Prostate gland (tissue), 2 donors: ENCODE measurements at regions not wholly inside any gene's neighbourhood (a gene's known extent, or its start where the extent isn't known, plus 50 kb on each side); places are given as distances from the start of the nearest gene placed in this dataset.

Experiments used
- DNase-seq: peaks from one replicate; pipeline ENCODE4 v3.0.0-alpha.2; 2019; ENCODE audit warnings: low spot score
- H3K27ac ChIP-seq, 2 donors: fragments of 200-600 bp; sonication (generic); 2 replicates each; pipeline ENCODE4 v1.5.1; 2017 to 2019
- H3K27me3 ChIP-seq: fragments of 200-600 bp; sonication (generic); replicated peaks from 2 replicates; pipeline ENCODE4 v1.5.1; 2019; ENCODE audit not compliant: insufficient read depth
- H3K36me3 ChIP-seq, 2 donors: fragments of 200-600 bp; sonication (generic); 1 replicate in 1 of 2; 2 replicates in 1 of 2; pipeline versions ENCODE4 v1.5.1 to v1.8.1; 2017 to 2019
- H3K4me1 ChIP-seq: fragments of 200-600 bp; sonication (generic); replicated peaks from 2 replicates; pipeline ENCODE4 v1.5.1; 2019
- H3K4me3 ChIP-seq, 2 donors: fragments of 200-600 bp; sonication (generic); 2 replicates each; pipeline ENCODE4 v1.5.1; 2017 to 2019
- H3K9me3 ChIP-seq: fragments of 200-600 bp; sonication (generic); 2 replicates; pipeline ENCODE4 v1.5.1; 2017
- POLR2A ChIP-seq: fragments of 450-650 bp; IDR thresholded peaks from one replicate; pipeline ENCODE4 v1.6.1; 2016; ENCODE audit warnings: antibody characterized with exemption, mild to moderate bottlenecking
- POLR2AphosphoS5 ChIP-seq: sonication (generic); formaldehyde crosslinking; IDR thresholded peaks from one replicate; pipeline ENCODE4 v1.6.1; 2017; ENCODE audit warnings: antibody characterized with exemption
- WGBS: methylation state at CpG from one replicate; pipeline ENCODE4 v1.1.5; 2018; 5-methylcytosine and 5-hydroxymethylcytosine counted together
- intact Hi-C: fragments of 100-400 bp; cut with DNase I; formaldehyde crosslinking; loops from one replicate; pipeline ENCODE4 v1.14.2; 2022
- TF ChIP-seq, protein P1 (sequence below), 4 experiments: fragments of 200-600 bp in 2 of 4; fragments of 450-650 bp in 2 of 4; sonication (generic) in 2 of 4; IDR thresholded peaks; 1 replicate in 3 of 4; 2 replicates in 1 of 4; pipeline ENCODE4 v1.5.1; 2016 to 2019; ENCODE audit warnings: antibody characterized with exemption in 4 of 4, mild to moderate bottlenecking in 2 of 4, moderate library complexity in 2 of 4

DNA sequence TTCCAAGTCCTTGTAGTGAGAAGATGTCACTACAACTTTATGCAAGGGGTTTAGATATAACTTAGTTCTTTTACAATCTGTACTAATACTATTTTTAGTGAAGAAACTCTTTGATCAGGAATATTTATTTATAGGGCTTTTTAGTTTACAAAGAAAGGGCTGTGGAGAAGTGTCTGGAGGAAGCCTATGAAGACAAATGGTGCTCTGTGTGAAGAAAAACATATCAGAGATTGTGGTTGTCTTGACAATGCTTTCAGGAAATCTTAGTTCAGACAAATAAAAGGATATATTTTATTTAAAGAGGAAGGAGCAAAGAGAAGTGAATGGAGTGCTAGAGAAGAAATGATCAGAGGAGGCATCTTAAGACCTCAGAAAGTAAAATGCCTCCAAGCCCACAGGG lies 824.9 kb downstream of the DCDC2C start:
- no peaks in the 10 kb centered on the region for H3K27me3 ChIP-seq

DNA sequence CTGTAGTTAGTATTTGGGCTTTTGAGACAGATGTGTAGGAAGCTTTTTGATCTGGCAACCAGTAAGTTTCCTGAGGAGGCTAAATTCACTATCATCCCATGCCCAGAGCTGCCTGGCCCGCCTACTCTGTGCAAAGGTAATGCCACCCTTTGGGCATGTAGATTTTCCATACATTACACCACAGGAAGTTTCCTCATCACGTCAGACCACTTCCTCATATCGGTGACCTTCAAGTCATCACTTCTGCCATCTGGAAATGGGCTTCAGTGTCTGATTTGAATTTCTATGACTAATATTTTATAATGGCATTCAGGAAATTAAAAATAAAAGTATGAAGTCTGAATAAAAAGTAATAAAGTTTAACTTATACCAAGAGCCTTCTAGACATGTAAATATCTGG lies 825.4 kb downstream of the DCDC2C start:
- intact Hi-C loops: no loop called here
- Histone ChIP-seq H3K27me3 (no peaks in the 10 kb centered on the region), H3K4me3 (no peak overlapping the region), H3K36me3 (no peaks in the 10 kb centered on the region), H3K4me1 (no peaks in the 10 kb centered on the region), H3K27ac (no peak overlapping the region), H3K9me3 (no peaks in the 10 kb centered on the region)
- no peak for DNase-seq
- TF ChIP-seq, protein P1, sequence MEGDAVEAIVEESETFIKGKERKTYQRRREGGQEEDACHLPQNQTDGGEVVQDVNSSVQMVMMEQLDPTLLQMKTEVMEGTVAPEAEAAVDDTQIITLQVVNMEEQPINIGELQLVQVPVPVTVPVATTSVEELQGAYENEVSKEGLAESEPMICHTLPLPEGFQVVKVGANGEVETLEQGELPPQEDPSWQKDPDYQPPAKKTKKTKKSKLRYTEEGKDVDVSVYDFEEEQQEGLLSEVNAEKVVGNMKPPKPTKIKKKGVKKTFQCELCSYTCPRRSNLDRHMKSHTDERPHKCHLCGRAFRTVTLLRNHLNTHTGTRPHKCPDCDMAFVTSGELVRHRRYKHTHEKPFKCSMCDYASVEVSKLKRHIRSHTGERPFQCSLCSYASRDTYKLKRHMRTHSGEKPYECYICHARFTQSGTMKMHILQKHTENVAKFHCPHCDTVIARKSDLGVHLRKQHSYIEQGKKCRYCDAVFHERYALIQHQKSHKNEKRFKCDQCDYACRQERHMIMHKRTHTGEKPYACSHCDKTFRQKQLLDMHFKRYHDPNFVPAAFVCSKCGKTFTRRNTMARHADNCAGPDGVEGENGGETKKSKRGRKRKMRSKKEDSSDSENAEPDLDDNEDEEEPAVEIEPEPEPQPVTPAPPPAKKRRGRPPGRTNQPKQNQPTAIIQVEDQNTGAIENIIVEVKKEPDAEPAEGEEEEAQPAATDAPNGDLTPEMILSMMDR (IDR thresholded peaks at IDR 0.05): no peak
- TF ChIP-seq POLR2A: no peak
- no peak for TF ChIP-seq POLR2AphosphoS5
- 84% methylated on average over 3 of the region's 3 CpGs for WGBS

More for the DNA sequence above, 824.9 kb downstream of the DCDC2C start:
- no peak for DNase-seq
- Histone ChIP-seq H3K27ac (no peak overlapping the region), H3K4me3 (no peak overlapping the region), H3K4me1 (no peaks in the 10 kb centered on the region), H3K36me3 (no peaks in the 10 kb centered on the region), H3K9me3 (no peaks in the 10 kb centered on the region)
- TF ChIP-seq, protein P1 (IDR thresholded peaks at IDR 0.05): no peak
- no peak for TF ChIP-seq POLR2AphosphoS5
- no peak for TF ChIP-seq POLR2A
- intact Hi-C loops: no loop called here

DNA sequence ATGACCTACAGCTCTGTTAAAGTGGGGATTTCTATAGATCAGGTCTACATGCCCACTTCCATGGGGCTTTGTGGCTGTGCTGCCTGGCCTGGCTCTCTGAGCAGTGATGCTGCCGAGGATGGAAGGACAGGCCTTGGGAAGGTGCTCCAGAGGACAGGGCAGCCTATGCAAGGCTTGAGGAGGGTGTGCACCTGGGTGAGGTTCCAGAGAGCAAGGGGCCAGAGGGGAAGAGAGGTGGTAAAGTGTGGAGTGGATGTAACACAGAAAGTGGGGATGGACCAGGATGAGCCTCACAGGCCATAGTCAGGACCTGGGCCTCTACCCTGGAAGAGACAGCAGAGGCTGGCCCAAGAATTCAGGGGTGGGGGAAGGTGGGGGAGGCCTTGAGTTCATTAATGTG lies 826.4 kb downstream of the DCDC2C start:
- Histone ChIP-seq H3K4me3 (no peak overlapping the region), H3K9me3 (no peaks in the 10 kb centered on the region), H3K4me1 (no peaks in the 10 kb centered on the region), H3K36me3 (no peaks in the 10 kb centered on the region), H3K27ac (no peak overlapping the region), H3K27me3 (no peaks in the 10 kb centered on the region)
- no peak for TF ChIP-seq POLR2A
- no peak for DNase-seq
- intact Hi-C loops: no loop called here
- 100% methylated on average over 1 of the region's 1 CpG for WGBS

DNA sequence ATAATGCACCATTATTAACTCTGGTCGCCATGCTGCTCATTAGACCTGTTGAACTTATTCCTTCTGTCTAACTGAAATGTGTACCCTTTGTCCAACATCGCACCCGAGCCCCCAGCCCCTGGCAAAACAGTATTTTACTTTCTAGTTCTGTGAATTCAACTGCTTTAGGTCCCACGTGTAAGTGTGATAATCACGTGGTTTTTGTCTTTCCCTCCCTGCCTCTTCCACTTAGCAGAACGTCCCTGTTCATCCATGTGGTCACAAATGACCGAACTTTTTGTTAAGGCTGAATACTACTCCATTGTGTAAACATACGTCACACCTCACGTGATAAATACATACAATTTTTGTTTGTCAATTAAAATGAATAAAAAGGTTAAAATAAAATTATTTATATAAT lies 826.9 kb downstream of the DCDC2C start:
- WGBS: 86% methylated on average over 9 of the region's 9 CpGs
- intact Hi-C loops: no loop called here

DNA sequence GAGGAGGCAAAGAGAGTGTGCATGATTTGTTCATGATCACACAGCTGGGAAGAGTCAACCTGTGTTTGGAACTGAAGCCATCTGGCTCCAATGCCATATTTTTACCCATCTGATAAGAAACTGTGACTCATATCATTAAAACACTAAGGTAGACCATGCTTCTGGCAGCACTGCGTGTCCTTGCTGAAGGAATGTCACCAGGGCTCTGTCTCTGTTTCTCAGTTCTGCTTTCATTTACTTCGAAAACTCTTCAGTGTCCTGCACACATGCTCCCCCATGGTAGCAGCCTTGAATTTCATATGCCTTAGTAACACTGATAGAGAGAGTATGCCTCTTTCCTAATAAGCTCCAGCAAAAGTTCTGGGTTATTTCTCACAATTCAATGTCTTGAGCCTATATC lies 830.4 kb downstream of the DCDC2C start:
- WGBS: 35% methylated on average over 2 of the region's 2 CpGs
- Histone ChIP-seq H3K4me3 (no peak overlapping the region), H3K36me3 (no peaks in the 10 kb centered on the region), H3K4me1 (no peaks in the 10 kb centered on the region), H3K27me3 (no peaks in the 10 kb centered on the region), H3K9me3 (no peaks in the 10 kb centered on the region), H3K27ac (no peak overlapping the region)
- DNase-seq: peak; percentile 19
- intact Hi-C loops: no loop called here
- TF ChIP-seq POLR2A (no peak), POLR2AphosphoS5 (peak; percentile 45)
- TF ChIP-seq, protein P1 (IDR thresholded peaks at IDR 0.05): no peak

More for the DNA sequence above, 826.9 kb downstream of the DCDC2C start:
- H3K4me3 ChIP-seq: no peak overlapping the region
- no peak for TF ChIP-seq POLR2AphosphoS5
- no peak for TF ChIP-seq POLR2A
- TF ChIP-seq, protein P1 (IDR thresholded peaks at IDR 0.05): no peak
- DNase-seq: no peak
- no peaks in the 10 kb centered on the region for H3K4me1 ChIP-seq
- no peak overlapping the region for H3K27ac ChIP-seq
- H3K9me3 ChIP-seq: no peaks in the 10 kb centered on the region
- no peaks in the 10 kb centered on the region for H3K36me3 ChIP-seq
- no peaks in the 10 kb centered on the region for H3K27me3 ChIP-seq
